ENCODE measurements at regions not wholly inside any gene's neighbourhood (a gene's known extent, or its start where the extent isn't known, plus 50 kb on each side); places are given as distances from the start of the nearest gene placed in this dataset.

DNA sequence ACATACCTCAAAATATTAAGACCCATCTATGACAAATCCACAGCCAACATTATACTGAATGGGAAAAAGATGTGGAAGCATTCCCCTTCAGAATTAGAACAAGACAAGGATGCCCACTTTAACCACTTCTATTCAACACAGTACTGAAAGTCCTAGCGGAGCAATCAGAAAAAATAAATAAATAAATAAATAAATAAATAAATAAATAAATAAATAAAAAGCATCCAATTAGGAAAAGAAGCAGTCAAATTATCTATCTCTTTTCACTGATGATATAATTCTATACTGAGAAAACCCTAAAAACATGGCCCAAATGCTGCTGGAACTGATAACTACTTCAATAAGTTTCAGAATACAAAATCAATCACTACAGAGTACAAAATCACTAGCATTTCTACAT is 67.5 kb downstream of the PRR32 start:
- DNase-seq (ENCODE audit: low spot score), result no peak

DNA sequence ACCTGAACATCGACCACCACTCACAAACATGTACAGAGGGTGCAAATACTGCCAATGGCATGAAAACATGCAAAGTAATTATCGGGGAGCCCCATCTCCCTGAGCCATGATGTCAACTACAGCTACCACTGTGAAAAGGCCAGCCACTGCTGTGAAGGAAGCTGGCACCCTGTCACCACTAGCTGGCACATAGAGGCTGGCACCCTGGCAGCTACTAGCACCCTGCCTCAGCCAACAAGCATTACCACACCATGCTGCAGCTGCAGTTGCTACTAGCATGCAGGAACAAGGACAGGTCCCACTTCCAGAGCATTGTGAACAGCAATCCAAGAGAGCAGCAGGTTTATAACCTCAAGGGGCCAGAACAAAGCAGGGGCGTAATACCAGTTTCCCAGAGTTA is 81.4 kb downstream of the PRR32 start:
- no peak for DNase-seq (ENCODE audit: low spot score)

DNA sequence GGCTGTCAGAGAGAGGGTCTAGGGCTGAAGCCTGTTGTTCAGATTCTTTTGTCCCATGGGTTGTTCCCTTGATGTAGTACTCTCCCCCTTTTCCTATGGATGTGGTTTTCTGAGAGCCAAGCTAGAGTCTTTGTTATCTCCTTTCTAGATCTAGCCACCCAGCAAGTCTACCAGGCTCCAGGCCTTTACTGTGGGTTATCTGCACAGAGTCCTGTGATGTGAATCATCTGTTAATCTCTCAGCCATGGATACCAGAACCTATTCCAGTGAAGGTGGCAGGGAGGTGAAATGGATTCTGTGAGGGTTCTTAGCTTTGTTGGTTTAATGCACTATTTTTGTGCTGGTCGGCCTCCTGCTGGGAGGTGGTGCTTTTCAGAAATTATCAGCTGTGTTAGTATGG is 109.5 kb downstream of the PRR32 start:
- no peak for DNase-seq (ENCODE audit: low spot score)

DNA sequence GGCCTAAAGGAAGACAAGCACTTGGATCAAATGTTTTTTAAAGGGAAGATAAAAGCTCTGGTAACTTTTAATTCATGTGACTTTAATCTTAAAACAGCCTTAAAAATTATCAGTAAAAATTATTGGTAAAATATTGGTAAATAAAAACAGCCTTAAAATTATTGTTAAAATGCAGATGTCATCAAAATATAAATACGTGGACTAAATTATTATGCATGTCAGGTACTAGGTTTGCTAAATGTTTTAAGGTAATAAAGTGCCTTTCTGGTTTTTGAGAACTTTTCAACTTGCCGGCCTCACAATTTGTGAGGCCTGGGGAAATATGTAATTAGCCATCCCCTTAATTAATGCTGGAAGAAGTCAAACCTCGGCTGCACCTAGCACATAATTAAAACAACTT is 147.7 kb downstream of the PRR32 start:
- DNase-seq (ENCODE audit: low spot score), result no peak

DNA sequence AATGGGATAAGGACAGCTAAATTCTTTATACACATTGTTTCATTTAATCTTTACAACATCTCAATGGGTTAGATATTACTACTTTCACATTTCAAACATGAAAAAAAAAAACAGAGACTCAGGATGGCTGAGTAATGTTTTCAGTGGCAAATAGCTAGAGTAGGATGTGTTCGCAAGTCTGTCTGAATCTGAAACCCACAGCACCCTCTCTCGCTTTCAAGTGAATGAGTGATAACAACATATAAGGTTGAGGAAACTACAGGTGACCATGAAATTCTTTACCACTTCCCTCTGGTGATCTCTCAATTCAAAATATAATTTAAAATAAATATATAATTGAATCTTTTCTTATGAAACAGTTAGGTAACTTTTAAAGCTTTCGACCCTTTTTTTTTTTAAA is 162.6 kb downstream of the PRR32 start:
- no peak for DNase-seq (ENCODE audit: low spot score)

DNA sequence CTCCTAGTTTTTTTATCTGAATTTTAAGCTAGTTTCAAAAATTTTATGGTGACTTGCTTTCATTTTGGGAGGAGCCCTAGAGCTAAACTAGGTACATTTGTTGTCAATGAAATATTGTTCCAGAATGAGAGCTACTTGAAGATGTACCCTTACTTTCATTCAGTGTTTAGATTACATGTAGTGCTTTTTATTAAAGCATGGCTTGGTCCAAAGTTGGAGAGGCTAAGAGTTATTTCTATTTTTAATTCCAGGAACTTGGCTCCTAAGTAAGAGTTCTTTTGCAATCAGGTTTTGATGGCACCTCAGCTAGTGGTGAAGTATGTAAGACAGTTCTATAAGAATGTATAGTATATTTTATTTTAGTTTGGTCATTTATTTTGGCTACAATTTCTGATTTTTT is 165.5 kb downstream of the PRR32 start:
- no peak for DNase-seq (ENCODE audit: low spot score)

DNA sequence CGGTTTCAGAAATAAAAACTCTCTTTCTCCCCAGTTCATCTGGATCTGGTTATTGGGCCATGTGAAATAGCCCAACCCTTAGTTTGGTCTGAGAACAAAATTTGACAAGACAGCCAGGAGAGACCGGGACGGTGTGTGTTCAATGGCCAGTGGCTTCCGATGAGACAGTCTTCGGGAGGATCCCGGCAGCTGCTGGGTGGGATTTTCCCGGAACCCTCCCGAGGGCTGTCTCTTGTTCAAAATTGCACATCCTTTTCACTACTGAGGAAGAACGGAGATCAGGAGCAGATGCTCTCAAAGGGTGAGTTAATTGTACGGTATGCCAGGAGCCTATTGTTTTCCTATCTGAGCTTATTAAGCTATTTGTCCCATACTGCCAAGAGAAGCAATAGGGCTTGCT is 166.5 kb downstream of the PRR32 start:
- DNase-seq (ENCODE audit: low spot score), result no peak

DNA sequence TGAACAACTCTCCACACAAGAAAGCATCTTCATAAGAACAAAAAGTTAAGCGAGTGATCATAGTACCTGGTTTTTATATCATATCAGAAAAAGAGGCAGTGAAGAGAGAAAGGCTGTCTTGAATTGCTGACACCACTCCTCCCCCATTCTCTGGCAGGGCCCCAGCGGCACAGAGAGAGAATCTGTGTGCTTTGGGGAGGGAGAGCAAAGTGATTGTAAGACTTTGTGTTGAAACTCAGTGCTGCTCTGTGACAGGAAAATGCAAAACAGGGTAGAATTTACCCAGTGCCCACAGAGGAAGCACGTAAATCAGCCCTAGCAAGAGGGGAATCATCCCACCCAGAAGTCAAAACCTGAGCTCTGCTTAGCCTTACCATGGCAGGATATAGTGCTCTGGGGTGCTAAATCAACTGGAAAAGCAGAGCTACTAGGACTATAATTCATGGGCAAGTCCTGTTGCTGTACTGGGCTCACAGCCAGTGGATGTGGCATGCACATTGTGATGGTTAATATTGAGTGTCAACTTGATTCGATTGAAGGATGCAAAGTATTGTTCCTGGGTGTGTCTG is 174.6 kb downstream of the PRR32 start:
- DNase-seq (ENCODE audit: low spot score), result no peak

DNA sequence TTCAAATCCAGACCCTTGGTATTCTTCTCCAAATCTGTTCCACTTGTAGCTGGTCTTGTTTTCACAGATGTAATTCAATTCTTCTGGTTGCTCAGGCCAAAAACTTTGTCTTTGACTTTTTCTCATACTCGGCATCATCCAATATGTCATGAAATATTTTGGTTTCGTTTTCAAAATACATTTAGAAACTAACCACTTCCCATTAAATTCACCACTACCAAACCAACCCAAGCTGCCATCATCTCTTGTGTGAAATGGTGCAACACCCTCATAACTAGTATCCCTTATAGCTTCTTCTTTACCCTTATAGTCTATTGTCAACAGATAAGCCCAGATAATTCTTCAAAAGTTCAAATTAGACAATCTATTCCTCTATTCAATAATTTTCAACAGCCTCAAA is 192.1 kb downstream of the PRR32 start:
- no peak for DNase-seq (ENCODE audit: low spot score)

DNA sequence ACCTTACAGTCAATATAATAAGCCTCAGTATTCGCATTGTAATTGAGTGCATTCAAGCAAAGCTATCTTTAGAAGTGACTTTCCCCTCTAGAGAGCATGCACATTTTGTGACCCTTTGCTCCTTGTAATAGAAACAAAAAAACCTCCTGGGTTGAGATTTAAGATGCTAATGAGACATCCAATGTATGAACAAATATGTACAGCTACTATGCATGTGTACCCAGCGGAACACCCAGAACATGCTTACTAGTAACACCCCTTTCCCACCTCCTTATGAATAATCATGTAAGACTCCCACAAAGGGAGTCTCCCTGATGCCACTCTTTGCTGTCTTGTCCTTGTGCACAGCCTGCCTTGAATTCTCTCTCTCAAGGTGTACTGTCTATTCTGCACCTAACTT is 205.5 kb downstream of the PRR32 start:
- DNase-seq (ENCODE audit: low spot score), result no peak

DNA sequence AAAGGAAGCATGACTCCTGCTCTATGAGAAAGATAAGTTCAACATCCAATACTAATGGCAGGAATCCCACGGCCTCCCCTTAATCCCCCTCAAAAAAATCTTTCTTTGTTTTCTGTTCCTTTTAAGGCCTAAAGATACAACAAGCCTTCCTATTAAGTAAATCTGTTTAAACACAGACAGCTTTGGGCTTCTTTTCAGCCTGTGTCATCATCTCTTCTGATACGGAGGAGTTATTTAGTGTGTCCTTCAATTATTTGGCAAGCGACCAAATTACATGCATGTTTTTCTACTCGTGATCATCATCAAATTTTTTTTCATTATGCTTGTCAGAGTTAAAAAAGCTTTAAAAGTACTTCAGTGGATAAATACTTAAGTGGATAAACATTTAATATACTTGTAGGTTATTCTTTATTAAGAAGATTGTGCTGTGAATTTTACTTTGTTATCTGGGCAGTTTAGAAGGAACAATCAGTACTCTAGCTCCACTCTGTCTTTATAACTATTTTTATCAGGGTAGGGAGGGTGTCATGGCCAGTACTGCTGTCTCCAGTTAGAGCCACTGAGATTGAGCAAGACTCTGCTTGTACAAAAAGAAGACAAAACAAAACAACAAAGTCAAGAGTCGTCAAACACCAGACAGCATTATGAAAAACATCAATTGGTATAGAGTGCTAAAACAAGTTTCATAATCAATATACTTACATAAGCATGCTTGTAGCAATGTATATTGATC is 210.7 kb downstream of the PRR32 start:
- no peak for DNase-seq (ENCODE audit: low spot score)

DNA sequence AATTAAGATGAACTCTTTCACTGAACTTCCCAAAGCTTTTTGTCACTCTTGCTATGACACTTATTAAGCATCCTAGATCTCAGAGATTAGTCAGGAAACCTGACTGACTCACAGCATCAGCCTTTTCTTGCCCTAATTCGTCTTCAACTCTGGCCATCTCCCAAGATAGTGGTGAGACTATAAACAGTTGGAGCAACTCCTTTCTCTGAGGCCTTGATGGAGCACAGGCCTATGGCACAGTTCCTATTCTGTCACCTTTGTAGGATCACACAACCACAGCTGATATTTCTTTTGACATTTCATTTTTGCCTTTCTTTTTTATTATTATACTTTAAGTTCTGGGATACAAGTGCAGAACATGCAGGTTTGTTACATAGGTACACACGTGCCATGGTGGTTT is 217.6 kb downstream of the PRR32 start:
- no peak for DNase-seq (ENCODE audit: low spot score)

DNA sequence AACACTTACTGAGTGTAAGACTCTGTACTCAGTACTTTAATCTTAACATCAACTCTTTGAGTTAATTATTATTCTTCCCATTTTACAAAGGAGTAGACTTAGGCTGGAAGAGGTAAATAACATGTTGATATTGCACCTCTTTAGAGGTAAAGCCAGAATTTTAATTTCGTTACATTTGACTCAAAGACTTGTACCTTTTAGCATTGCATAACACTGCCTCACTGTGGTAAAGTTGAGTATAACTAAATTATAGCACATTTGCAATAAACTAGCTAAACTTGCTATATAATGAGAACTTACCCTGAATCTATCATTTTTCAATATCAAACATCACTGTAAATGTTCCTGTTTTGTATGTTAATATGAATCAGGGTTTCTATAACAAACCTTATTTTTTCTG is 218.5 kb downstream of the PRR32 start:
- DNase-seq (ENCODE audit: low spot score), result peak; percentile 13

DNA sequence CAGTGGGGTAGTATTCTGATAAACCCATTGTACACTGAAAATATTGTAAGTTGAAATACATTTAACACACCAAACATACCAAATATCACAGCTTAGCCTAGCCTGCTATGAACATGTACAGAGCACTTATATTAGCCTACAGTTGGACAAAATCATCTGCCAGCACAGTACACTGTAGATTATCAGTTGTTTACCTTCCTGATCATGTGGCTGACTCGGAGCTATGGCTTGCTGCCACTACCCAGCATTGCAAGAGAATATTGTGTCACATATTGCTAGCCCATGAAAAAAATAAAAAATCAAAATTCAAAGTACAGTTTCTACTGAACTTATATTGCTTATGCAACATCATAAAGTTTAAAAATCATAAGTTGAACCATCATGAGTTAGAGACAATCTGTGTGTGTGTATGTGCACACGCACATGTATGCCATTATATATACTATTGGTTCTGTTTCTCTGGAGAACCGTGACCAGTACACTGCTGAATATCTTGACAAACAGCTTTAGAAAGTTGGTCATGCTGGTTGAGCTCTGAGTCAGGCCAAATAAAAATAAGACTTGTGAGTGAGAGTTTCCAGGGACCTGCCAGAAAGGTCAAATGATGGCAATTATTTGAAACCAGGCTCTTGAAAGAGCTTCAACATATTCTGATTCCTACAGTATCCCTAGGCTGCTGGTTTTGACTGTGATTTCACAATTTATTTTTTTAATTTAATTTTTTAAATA is 238.5 kb downstream of the PRR32 start:
- no peak for DNase-seq (ENCODE audit: low spot score)

DNA sequence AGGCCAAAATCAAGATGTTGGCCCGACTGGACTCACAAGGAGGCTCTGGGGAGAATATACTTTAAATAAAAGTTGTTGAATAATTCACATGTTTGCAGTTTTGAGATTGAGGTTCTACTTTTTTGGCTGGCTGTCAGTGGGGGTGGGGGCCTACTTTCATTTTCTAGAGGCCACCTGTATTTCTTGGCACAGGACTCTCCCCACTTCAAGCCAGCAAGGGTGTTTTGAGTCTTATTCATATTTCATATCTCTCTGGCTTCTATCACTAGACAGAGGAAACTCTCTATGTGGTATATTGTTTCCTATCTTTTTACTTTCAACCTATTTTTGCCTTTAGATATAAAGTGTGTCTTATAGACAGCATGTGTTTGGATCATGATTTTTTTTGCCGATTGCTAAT is 266.4 kb downstream of the PRR32 start:
- DNase-seq (ENCODE audit: low spot score), result no peak

DNA sequence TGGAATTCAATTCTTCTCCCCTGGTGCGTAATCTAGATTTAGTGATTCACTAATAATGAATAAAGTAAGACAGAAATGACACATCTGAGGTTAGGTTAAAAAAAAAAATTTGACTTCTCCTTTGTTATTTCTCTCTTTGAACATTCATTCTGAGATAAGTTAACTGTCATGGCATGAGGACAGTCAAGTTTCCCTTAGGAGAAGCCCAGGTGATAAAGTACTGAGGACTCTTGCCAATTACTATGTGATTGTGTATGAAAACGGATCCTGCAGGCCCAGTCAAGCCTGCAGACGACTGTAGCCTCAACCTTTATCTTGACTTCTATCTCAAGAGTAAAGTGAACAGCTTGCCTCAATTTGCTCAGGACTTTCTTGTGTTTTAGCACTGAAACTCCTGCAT is 293.2 kb downstream of the PRR32 start:
- no peak for DNase-seq (ENCODE audit: low spot score)

DNA sequence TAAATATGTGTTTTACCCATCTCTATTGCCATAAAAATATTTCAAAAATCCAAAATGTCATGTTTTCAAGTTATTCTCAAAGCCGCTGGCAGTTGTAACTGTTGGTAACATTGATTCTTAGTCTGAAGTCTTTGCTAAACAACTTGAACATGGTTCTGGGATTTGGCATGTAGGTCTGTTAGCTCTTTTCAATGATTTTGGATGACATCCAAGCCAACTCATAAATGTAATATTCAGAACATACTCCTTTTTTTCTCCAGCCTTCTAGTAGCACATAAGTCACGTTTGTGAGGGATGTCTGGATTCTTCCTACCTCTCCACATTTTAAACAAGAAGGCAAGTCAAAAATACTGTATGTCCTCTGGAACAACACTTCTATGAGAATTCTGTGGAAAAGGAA is 305.3 kb downstream of the PRR32 start:
- DNase-seq (ENCODE audit: low spot score), result no peak

DNA sequence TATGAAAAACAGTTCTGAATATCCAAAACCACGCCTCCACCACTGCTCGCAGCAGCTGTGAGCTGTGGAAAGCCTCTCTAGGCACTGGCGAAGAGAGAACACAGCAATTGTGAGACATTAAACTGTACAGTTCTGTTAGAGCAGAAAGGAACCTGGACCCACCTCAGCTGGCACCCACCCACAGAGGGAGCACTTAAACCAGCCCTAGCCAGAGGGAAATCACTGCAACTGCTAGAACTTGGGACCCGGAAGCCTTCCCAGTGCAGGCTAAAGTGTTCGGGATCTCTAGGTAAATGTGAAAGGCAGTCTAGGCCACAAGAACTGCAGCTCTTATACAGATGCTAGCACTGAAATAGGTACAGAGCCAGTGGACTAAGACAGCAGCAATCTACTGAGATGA is 308.8 kb downstream of the PRR32 start:
- DNase-seq (ENCODE audit: low spot score), result no peak

DNA sequence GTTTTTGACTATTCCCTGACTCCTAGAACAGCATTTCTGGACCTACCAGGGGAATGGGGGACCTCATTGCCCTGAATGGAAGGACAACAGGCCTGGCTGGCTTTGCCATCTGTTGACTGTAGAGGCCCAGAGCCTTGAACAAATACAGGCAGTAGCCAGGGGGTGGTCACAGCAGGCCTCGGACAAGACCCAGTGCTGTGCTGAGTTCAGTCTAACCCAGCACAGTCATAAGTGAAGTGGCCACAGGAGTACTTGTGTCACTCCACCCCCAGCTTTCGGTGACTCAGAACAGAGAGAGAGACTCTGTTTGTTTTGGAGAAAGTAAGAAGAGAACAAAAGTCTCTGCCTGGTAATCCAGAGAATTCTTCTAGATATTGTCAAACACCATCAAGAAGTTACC is 310.0 kb downstream of the PRR32 start:
- DNase-seq (ENCODE audit: low spot score), result no peak

DNA sequence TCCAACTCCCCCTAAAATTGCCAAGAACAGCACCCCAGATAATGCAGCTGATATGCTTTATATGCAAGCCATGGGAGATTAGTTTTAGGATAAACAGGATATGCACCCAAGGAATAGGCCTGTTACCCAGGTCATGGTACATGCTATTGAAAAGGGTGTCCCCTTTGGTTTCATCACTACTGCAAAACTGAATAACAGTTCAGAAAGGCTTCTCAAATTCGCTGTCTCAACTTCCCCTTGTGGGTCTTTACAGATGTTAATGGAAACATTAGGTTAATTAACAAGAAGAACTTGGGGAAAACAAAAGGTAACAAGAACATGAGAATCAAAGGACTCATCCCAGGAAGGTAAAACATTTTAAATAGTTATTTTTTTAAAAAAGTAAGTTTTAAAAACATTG is 318.7 kb downstream of the PRR32 start:
- DNase-seq (ENCODE audit: low spot score), result no peak

DNA sequence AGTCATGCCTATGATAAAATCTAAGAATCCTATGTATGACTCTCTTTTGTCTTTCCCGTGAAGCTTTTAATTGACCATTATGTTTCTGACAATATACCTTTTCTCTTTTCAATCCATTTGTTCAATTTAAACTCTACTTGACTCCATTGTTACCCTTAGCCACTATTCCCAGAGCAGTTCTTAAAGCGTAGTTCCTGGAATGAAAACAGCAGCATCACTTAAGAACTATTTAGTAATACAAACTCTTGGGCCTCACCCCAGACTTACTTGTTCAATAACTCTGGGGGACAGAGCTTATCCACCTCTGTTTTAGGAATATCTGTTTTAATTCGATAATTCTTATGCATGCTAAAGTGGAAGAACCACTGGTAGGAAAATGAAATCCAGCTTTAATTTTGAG is 358.4 kb downstream of the PRR32 start:
- no peak for DNase-seq (ENCODE audit: low spot score)

DNA sequence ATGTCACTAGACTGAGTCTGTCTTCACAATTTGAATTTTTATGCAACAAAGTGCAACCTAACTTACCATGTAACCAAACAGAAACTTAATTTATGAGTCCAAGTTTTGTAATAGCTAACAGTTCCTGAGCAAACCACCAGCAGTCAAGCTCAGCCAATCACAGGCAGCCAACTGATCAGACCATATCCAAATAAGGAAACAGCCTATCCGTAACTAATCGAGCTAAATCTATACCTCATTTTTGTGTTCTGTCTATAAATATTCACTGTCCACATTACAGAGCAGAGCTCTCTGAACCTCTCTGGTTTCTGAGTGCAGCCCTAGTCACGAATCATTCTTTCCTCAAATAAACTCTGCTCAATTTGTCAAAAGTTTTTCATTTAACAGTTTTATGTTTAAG is 367.6 kb downstream of the PRR32 start:
- DNase-seq (ENCODE audit: low spot score), result no peak

DNA sequence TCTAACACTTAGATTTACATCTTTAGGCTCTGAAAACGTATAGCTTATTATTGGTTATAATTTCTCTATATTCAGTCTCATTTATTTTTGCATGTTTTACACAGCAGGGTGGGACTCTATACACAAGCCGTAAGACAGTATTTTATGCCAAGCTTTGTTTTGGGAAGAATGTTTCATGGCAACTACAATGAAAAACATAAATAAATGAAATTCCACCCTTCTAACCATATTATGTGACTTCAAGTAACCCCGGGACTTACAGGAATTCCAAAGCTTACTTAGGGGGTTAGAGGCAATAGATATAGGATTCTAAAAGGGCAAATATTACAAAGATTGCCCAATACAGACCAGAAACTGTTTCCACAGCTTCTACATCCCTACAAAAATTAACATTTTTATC is 370.9 kb downstream of the PRR32 start:
- DNase-seq (ENCODE audit: low spot score), result no peak

DNA sequence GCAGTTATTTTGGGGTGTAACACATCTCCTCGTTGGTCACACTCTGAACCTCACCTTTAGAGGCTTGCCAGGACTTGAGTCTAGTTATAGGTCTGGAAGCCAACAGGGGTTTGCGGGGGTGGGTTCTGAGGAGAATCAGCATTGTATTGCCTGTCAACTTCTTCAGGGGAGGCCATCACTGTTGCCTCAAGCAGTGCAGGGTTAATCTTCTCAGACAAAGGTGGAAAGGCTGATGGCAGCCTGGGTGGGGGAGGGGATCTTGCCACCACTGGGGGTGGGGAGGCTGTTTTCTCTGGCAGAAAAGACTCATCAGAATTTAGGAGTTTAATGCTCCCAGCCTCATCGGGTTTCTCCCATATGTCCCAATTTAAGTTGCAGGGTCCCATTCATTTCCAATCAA is 387.8 kb downstream of the PRR32 start:
- DNase-seq (ENCODE audit: low spot score), result no peak

Measured in NAMALWA (cell line).